HG02763 (cell line): ENCODE measurements at regions not wholly inside any gene's neighbourhood (a gene's known extent, or its start where the extent isn't known, plus 50 kb on each side); places are given as distances from the start of the nearest gene placed in this dataset.
"Not testable (repeated sequence)": the region's sequence is repeated elsewhere in the genome, so short reads cannot be mapped to it uniquely, and the experiment has no call there.

ENCODE experiments used
- ATAC-seq: cut with Tn5 transposase; IDR thresholded peaks from one replicate; pipeline ENCODE4 v1.9.1; 2021; ENCODE audit warnings: mild to moderate bottlenecking, moderate library complexity; ENCODE audit not compliant: unreplicated experiment

DNA sequence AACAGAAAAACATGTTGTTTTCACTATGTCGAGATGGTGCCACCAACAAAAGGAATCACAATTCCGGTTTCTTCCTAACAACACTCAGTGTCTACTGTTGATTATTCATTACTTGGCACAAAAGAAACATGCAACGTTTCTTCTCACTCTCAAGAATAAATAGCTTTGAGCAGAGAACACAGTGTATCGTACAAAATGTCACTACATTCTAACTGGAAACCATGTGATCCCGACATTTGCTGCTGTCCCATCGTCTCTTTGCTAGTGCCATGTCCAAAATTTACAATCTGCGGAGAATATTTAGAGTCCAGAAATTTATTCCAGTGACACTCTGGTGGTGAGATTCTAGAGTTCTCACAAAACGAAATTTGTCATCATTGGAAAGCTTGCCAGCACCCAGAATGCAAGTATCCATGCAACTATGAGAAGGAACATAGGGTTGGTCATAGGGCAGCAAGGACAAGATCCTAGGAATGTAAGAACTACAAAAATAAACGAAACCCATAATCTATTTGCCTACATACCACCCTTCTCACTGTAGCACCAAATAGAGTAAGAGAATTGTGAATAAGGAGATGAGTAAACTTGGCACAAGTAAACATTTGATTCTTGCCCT, 505.1 kb downstream of the LTN1 start:
- no peak for ATAC-seq

DNA sequence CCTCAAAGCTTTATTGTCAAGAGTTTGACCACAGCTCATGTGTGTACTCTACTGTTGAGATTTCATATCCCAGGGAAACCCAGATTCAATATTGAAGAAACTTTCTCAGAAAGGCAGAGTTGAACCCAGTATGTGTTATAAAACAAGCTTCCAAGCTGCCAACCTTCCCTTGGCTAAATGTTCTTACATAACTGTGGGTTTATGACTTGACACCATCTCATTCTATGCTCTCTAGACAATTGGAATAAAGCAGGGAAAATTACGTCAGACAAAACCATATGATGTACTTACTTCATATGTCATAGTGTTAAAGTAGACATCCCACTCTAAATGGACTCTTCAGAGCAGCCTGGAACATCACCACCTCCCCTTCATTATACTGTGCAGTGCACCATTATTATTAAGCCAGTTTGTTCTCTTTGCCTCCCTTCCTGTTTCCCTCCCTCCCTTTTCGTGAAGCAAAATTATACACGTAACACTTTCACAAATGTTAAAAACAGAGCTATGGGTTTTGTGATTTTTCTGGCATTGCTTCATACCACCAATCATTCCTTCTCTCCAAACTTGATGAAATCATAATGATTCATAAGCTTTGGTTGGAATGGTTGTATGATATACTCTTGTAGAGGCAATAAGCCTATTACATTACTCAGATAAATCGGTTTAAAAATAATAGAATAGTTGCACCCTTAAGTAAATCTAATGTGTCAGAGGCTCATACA, 507.2 kb downstream of the LTN1 start:
- ATAC-seq = no peak

DNA sequence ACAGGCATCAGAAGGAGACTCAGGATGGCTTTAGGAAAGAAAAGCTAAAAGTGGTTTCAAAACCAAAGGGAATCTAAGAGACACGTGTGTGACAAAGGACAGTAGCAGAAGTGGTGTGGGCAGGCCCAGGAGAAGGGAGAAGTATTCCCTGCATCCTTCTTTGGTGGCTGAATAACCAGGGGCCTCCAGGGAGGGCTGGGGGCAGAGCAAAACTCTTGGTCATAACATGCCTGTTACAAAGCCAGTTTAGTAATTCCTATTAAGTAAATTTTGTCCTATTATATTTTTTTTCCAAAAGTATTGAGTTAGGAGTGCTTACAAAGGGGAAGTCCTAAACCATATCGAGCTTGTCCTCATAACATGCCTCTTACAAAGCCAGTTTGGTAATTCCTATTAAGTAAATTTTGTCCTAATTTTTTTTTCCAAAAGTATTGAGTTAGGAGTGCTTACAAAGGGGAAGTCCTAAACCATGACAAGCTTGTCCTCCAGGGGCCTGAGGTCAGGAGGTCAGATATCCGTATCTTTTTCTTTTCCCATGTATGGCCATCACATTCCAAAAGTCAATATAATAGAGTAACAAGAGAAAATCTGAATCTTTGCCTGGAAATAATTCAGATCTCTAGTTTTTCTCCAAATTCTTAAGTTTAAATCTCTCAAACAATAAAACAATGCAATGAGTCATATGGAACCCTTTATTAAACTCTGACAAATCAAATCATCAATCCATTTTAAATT, 509.2 kb downstream of the LTN1 start:
- no peak for ATAC-seq

DNA sequence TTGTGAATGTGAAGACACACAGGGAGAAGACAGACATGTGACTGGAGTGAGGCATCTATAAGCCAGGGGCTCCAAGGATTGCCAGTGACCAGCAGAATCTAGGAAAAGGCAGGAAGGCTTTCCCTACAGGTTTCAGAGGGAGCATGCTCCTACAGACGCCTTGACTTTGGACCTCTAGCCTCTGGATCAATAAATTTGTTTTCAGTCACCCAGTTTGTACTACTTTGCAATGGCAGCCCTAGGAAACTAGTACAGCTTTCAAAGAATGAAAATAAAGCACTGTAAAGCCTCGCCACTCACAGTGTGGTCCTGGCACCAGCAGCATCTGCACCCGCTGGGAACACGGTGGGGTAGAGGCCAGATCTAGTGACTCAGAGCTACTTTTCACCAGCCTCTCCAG, 510.0 kb downstream of the LTN1 start:
- no peak for ATAC-seq

DNA sequence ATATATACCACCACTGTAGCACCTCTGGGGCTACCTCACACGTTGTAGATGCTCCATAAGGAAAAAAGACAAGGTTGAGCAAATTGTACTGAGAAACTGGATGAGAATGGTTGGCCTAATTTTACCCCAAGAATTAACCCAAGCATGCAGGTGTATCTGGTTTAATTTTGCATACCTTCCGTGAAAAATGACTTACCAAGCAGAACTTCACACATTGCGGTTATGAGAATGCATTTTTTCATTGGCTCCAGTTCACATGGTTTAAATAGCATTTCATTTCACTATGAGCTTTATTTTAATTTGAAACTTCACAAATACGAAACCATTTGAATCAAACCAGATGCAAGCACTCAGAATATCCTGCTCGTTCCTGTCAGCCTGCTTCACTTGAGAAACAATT, 512.2 kb downstream of the LTN1 start:
- ATAC-seq = no peak

DNA sequence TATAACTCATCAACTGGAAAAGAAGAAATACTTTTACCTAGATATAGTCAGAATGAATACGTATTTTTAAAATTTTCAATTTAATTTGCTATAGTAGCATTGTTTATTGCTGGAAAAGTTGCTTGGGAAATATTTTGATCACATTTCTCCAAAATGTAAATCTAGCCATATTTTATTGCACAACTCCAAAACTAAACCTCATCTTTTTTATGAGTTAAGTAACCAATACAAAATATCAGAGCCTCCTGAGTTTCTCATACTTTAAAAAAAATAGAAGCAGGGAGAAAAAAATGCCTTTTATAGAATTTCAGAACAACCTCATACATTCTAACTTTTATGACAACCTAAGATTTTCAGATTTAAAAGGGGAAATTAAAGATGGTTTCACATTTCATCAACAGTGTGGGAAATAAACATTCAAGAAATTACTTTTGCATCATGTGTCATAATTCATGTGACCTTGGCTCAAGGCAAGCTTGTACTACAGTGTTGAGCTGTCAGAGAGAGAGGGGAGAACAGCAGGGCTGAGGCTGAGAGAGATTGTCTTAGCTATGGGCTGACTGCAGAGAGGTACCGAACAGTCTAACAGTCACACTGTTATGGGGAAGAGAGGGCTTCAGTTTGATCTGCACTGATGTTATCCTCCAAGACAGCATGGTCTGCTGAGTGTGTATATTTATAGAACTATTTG, 519.0 kb downstream of the LTN1 start:
- ATAC-seq = no peak

DNA sequence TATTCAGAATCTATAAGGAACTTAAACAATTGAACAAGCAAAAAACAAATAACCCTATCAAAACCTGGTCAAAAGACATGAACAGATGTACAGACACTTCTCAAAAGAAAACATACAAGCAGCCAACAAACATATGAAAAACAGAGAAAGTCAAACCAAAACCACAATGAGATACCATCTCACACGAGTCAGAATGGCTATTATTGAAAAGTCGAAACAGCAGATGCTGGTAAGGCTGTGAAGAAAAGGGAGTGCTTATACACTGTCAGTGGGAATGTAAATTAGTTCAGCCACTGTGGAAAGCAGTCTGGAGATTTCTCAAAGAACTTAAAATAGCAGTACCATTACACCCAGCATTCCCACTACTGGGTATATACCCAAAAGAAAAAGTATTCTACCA, 520.1 kb downstream of the LTN1 start:
- ATAC-seq = not testable (repeated sequence)

DNA sequence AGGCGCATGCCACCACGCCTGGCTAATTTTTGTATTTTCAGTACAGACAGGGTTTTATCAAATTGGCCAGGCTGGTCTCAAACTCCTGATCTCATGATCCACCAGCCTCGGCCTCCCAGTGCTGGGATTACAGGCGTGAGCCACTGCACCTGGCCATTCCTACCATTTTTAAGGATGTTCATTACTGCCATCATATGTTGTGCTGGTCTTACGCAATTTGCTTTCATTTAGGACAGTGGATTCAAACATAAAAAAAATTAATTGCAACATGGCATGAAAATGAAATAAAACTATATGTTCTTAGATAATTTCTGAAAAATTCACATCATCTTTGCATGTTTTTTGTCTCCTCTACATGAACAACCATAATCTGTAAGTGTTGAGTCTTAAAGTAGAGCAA, 527.7 kb downstream of the LTN1 start:
- no peak for ATAC-seq

DNA sequence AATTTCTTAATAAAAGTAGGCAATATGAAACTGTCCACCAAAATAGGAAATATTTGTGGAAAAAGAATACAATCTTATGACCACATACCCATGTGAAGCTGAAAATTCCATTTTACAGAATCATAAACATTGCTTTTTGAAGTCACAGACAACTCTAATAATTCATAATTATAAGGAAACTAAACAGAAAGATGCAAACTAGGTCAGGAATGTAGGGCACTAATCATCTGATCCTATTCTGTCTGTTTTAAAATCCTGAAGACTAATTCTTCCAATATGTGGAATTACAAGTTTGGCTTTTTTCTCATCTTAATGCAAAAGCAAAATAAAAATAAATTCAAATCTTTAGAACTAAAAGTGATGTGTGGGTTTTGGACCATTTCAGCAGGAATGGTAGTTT, 528.6 kb downstream of the LTN1 start:
- ATAC-seq = no peak

DNA sequence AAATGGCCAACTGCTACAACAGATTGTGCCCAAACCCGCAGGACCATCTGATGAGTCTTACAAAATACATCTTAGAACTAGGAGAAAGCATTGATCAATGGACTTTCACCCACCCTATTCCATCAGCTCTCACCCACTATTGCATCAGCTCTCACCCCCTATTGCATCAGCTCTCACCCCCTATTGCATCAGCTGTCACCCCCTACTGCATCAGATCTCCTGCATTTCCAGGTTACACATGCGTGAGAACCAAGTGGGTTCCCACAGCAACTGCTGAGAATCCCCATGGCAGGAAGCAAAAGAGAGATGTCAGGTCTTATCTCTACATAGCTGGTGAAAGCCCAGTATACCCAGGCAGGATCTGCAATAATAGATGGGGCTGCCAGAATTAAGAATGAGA, 533.5 kb downstream of the LTN1 start:
- no peak for ATAC-seq

DNA sequence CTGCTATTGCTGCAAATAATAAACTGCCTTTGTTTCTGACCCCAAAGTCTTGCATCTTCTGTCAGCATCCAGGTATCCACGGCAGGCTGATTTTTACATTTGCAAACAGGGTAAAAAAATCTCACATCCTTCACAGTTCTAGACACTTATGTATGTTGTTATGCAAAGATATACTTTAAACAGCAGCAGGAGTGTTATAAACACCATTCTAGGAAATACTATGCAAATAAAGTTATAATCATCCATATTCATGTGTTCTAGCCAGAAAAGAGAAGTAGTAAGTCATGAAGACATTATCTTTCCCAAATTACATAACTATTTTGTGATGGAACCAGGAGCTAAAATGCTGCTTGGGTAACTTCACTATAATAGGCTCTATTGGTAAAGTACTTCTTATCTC, 534.2 kb downstream of the LTN1 start:
- ATAC-seq = no peak

DNA sequence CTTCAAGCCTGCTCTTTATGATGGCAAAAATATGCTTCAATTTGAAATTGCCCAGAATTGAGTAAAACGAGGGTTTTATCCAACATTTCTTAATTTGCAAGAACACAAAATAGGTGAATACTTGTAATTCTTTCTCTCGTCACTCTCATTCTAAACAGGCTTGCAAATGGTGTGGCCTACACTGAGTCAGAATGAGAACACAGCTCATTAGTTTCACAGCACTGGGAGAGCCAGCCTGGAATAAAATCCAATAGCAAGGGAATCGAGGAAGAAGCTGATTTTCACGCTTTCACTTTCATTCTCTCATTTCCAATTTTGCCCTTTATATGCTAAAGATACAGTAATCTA, 537.5 kb downstream of the LTN1 start:
- no peak for ATAC-seq

DNA sequence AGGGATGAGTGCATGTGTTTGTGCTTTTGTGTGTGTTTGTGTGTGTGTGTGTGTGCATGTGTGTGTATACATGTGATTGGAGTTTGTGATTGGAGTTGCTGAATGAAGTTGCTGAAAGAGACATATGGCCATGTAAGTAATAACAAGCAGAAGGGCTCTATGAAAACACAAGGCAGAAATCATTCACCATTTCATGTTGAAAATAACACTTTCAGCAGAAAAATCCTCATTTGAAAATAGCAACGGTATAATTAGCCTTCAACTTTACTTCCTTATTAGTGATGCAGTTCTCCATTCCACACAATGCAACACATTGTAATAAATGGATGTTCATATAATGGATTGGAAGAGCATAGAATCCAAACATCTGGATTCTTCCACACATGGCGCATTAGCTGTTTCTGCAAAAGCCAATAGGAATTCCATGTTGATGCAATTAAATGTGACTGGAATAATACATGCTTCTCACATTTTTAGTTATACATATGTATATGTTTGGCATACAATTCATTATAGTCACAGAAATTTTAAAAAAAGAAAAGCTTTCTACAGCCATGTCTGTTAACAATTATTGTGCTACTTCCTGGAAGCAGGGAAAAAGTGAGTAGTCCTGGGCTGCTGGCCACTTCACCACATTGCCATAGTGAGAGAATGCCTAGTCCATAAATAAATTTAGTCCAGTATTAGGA, 538.0 kb downstream of the LTN1 start:
- ATAC-seq = no peak

DNA sequence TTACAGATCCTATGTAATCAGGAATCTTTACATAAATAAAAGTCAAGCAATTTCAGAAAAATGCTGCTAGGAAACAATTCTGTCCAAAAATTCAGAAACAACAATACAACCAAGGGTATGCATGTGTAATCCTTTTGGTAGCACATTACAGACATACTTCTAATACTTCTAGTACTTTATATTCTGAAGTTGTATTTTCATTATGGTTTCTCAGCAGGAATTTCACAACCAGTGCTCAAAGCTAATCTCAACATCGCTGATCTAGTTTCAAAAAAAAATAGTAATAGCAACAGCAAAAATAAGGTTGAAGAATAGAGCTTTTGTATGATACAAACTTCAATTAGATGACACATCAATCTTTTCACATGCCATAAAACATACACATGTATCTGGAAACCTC, 545.2 kb downstream of the LTN1 start:
- ATAC-seq = no peak

DNA sequence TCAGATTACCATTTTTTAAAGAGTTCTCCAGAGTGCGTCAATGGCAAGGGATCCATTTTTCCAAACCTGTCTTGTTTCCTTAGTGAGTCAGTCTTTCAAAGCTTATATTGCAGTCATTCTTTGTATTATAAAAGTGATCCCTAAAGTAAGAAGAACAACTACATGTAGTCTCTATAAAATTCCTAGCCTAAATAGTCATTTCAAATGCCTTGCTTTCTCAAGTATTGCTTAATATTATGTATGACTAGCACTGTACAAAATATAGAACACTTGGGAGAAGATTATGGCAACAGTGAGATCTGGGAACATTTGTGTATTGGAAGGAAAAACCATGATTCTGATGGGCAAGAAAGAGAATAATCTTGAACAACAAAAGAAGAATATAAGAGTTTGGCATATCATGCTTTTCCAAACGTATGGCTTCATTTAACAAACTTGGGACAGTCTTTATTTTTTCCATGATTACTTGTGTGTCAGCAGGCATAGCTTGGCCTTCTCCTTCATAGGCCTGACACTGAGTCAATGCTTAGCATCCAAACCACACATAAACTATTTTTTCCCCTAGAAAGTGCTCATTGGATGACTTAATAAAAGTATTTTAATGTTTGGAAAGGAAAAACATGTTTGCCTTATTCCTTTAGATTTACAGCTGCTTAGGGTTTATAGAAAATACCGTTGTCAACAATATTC, 547.4 kb downstream of the LTN1 start:
- no peak for ATAC-seq

DNA sequence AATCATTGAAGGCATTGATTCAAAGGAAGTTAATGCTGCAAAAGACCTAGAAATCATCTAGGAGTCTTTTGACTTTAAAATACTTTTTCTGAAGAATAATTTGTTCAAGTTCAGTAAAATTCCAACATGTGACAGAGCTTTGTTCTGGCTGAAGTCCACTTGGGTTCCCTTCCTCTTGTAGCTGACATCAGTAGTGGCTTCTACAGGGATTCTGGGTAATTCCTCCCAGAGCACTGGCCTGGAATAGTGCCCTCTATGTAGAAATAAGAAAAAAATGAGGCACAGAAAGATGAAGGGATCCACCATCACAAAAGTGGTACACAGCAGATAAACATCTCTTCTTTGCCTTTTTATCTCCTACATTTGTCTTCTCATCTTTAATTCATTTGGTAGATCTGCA, 548.1 kb downstream of the LTN1 start:
- no peak for ATAC-seq

DNA sequence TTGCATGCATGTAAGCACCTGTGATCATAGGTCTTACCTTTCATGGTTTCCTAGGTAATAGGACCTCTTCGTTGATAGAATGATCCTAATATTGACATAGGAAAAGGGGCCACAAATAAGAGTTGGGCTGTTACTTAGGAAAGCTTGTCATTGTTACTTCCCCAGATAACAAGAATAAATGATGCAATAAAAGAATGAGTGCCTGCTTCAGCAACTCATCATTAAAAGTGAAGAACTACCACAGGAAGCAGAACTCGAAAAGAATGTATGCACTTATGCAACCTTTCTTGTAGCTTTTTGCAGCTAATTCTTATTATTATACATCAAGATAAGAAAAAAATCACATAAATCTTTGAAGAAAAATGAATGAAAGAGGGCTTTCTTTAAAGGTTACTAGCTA, 548.6 kb downstream of the LTN1 start:
- ATAC-seq = no peak

DNA sequence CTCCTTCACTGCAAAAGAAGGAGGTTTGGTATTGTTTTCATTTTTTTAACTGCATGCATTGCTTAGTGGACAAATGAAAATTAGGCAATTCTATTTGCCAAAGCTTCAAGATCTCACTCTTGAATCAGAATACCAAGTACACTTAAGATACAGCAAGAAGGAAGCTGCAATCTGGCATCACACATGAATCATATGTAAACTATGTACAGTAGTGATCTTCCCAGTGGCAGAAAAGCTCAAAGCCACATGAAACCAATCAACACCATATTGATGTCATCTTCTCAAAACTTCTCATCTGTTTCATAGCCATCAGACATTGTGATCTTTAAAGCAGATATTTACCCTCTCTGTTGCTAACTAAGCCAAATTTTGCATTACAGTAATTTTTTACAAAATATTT, 550.1 kb downstream of the LTN1 start:
- no peak for ATAC-seq

DNA sequence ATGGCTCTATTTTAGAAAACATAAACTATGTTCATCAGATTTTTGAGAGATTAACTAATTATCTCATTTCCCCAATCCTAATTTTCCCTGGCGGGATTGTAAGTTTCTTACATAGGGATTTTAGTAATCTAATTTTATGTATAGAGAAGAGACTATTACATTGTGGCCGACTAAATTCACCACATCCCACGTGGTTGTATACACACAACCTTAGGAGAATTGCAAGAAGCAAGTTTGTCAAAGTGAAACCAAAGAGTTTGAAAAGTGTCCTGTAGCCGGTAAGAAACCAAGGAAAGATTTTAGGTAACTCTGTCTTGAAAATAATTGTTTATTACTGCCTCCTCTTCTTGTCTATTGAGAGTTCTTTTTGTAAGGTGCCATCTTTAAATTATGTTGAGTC, 550.6 kb downstream of the LTN1 start:
- no peak for ATAC-seq

DNA sequence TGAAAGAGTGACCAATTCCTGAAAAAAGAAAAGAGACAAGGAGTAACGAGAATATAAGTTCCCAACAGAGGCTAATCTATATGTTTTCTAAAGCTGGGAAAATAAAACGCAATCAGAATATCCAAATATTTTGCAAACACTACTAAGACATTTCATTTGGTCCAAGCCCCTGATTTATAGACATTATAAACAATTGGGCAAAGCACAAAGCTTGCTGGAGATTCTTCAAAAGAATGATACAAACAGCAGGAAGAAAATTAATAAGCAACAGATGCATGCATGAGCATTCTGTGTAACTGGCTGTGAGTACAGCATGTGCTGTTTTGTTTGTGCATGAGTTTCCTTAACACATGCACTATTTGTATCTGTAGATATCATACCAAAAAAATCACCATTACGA, 552.9 kb downstream of the LTN1 start:
- ATAC-seq = no peak

DNA sequence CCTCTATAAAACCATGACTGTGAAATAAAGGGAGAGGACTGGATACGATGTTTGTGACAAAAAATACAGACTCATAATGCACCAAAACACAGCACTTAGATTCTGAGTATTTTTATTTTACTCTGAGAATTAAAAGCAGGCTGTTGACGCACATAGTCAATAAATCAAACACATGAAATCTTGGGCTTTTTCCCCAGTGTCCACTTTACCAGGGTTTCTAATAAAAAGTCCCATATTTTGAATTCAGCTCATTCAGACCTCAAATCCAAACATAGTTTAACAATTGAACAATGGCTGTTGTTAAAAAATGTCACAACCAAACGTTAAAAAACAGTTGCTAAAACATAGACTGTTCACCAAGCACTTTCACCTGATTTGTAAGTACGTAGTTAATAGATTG, 553.4 kb downstream of the LTN1 start:
- no peak for ATAC-seq
